ENCODE measurements at regions not wholly inside any gene's neighbourhood (a gene's known extent, or its start where the extent isn't known, plus 50 kb on each side); places are given as distances from the start of the nearest gene placed in this dataset.
"Not testable (repeated sequence)": the region's sequence is repeated elsewhere in the genome, so short reads cannot be mapped to it uniquely, and the experiment has no call there.

DNA sequence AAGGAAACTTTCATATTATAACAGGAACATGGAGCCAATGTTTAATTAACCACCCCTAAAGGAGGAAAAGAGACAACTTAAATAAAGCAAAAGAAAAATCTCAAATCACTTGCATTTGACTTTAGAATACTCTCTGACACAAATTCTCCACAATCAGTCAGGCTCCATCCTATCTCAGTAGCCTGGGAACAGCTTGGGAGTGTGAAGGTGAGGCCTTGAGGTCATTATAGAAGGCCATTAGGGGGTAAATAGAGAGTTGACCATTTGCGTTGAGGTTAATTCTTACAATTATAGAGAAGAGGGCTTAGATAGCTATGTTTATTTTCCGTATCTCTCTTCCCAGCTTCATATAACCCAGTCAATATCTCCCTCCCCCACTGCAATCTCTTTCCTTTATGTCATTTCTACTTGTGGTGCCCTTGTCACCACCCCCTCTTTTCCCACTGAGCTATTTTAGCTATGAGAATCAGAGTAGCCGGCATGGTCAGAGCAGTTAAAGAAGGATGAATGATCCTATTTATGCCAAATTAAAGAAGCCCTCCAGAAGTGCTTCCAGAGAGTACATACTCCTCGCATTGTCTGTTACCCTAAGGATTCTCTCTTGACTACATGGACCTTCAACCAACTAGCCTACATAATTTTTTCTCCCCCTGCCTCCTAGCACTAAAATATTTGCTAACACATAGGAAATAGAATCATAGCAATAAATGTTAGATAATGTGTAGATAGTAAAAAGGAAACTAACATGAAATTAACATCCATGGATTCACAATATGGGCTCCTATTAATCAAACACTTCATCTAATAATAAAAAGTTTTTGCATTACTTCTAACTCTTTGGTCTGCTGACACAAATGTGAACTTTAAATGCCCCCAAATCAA lies 135.2 kb upstream of the KRR1 start:
- no peak for DNase-seq (ENCODE audit: low spot score)

DNA sequence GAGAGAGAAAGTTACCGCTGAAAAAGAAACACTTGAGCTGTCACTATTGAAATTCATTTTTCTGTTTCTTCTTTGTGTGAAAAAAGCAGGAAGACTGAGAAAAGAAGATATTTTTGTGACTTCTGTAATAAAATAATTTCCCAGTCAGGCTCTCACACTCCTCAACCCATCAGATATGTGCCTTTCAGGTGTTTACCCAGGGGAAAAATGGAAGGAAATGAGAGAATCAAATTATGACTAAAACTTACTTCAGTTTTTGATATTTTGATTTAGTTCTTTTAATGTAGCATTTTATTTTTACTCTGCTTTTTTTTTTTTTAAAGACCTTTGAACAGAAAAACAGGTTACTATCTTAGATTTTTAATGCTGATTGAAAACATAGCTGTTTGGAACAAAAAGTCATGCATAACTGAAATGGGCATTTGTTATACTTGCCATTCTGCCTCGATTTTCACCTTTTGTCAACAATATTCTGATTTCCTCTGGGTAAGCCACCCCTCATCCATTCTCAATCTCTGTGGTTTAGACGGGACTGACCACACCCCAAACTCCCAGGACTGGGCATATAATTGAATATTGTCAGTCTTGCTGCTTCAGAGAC lies 133.2 kb upstream of the KRR1 start:
- no peak for DNase-seq (ENCODE audit: low spot score)

DNA sequence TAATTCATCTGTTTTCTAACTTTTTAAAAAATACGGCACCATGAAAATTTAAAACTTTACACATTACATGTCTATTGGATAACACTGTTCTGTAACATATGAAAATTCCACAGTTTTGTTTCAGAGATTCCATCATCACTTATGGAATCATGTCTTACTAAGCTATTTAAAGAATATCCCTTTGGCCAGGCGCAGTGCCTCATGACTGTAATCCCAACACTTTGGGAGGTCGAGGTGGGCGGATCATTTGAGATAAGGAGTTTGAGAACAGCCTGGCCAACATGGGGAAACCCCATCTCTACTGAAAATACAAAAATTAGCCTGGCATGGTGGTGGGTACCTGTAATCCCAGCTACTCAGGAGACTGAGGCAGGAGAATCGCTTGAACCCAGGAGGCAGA lies 131.7 kb upstream of the KRR1 start:
- not testable (repeated sequence) for DNase-seq (ENCODE audit: low spot score)

DNA sequence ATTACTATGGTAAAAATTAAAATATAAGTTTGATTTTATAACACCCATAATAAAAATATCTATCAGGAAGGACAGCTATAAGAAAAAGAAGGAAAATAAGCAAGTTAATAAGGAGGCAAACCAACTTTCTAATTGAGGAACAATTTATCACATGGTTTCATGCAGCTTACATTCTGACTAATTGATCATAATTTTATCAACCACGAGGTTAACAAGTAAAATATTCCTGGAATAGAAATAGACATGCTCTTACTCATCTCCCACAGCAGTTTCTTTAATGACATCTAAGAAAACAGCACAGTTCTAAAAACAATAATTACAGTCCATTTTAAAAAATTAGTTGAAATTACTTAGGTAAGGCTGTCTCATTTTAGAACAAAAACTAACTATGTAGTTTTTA lies 130.8 kb upstream of the KRR1 start:
- no peak for DNase-seq (ENCODE audit: low spot score)

DNA sequence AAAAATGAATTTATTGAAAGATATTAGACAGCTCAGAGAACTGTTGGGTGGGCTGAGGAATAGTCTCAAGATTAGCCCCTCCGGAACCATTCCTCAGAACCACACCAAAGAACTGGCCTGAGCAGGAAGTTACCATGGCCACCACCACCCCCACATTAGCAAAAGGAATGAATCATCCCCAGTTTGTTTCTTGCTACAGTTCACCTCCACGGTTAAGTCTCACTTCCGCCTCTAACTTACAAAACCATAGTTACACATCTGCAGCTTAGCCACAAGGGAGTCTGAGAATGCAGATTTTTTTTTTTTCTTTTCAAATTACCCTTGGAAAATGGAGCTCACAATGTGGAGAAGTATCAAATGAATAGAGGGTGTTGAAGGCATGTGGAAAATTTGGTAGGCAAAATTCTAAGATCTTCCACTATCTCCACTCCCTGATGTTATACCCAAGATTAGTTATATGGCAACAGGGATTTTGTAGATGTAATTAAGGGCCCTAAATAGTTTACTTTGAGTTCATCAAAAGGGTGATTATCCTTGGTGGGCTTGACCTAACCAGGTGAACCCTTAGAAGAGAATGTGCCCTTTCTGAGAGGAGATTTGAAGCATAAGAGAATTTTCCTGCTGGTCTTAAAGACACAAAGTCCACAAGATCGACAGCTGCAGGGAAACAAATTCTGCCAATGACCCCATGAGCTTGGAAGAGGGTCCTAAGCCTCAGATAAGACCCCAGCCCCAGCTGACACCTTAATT lies 129.8 kb upstream of the KRR1 start:
- DNase-seq (ENCODE audit: low spot score), result peak; percentile 20

DNA sequence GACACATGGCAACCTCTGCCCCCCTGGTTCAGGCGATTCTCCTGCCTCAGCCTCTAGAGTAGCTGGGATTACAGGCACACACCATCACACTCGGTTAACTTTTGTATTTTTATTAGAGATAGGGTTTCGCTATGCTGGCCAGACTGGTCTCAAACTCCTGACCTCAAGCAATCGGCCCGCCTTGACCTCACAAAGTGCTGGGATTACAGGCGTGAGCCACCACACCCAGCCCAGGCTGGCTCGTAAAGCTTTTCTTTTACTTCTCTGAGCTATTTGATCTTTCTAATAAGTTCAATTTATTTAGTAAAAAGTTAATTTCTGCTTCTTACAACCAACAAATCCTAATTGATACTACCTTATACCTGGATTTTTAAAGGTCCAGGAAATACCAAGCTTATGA lies 127.4 kb upstream of the KRR1 start:
- no peak for DNase-seq (ENCODE audit: low spot score)

DNA sequence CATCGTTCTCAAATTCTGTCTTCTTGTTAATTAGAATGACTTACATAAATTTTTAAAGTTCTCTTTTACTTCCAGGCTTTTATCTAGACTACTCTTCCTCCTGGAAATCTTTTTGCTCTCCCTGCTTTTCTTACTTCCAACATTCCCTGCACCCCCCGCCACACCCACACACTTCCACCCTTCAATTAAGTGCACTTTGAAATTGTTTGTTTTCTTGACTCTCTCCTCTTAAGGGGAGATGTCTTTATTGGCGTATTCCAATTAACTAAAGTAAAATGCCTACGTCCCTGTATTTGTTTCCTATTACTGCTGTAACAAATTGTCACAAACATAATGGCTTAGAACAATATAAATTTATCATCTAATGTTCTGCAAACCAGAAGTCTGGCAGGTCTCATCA lies 125.2 kb upstream of the KRR1 start:
- no peak for DNase-seq (ENCODE audit: low spot score)

DNA sequence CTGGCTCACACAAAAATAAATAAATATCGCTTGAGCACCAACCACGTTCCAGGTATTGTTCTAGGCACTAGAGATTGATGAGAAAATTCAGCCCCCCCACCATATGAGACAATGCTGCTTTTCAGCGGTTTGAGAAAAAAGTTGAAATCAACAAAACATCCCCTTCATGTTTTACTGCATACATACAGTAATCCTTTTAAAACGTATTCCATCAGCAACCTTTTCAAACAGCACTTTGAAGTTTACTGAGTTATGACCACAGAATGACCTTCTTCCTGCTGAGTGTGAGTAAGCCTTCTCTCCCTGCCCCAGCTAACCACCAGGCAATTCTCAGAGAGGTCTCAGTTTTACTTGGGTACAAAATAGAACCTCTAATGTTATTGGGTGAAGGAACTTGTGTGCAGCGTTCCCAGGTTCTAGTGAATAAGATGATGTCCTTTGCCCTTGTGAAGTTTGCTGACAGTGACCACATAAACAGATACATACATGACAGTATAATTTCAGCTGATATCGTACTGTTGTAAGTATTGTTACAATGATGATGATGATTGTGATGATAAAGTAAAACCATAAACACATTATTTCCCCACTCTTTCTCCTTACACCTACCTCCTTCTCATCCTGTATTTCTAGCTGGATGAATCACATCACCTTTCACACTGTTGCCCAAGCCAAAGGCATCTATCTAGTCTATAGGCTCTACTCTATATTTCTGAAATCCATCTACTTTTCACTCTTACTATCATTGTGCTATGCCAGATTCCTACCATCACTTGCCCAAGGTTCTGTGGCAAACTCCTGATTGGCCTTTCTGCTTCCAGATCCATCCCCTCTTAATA lies 124.4 kb upstream of the KRR1 start:
- DNase-seq (ENCODE audit: low spot score), result no peak

DNA sequence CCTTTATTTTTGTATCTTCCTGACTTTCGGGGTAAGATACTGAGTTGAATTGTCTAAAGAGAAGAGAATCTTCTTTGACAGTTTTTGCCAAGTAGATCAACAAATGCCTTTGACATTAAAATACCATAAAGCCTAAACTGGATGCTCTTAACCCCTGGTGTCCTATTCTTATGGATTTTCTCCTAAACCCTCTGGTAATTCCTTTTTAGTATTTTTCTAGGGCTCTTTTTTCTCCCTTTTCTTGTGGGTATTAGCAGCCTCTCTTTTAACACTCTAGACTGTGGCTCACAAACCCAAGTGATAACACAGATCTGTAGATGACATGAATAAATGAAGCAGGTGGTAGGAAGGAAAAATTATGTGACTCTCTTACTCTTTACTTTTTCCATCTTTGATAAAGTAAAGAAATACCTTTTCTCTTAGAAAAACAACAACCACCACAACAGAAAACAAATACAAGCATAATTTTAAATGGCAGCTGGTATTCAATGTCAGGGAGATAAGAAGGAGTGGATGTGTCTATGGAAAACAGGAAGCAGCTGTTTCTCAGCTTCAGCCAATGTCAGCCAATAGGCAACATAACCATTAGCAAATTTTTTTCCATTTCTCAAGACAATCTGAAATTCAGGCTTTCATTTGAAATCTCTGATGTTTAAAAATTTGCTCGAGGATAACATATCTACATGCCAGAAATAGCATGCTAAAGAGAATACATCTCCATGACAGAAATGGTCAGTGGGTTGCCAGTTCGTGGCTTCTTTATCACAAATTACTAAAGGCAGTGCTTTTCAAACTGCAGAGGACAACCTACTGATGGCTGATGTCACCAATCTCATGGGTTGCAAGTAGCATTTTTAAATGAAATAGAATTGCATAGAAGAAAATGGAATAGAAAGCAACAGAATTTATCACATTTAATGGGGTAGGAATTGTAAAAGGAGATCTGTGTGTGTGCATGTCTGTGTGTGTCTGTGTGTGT lies 123.1 kb upstream of the KRR1 start:
- no peak for DNase-seq (ENCODE audit: low spot score)

DNA sequence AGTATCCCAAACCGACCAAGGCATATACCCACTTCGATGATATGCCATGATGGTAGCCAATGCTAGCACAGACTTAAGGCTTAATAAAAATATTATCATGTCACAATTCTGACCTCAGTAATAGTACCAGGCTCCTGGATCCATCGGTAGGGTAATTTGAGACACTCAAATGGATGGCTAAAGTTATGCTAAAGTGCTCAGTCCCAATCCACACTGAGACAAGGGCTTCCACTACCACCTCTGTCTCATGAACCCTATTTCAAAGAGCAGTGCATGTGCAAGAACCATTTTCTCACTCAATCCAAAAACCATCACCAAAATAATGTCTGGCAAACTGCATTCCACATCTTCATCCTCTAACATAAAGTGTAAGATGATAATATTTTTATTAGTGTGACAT lies 122.4 kb upstream of the KRR1 start:
- no peak for DNase-seq (ENCODE audit: low spot score)

DNA sequence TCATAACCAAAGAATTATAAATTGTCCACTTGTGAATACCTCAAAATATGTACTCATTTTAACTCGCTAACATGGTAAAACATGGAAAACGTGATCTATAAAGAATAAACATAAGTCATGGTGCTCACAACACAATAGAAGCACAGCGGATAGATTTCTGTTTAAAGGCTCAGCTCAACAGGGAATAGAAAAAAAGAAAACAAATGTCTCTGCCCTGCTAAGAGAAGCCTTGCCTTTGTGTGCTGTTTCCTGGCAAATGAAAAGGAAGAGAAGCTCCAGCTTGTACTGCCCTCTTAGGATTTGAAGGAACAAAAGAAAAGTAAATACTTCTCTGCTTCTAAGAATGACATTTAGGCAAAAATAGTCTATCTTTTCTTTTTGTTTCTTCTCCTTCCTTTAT lies 121.0 kb upstream of the KRR1 start:
- no peak for DNase-seq (ENCODE audit: low spot score)

DNA sequence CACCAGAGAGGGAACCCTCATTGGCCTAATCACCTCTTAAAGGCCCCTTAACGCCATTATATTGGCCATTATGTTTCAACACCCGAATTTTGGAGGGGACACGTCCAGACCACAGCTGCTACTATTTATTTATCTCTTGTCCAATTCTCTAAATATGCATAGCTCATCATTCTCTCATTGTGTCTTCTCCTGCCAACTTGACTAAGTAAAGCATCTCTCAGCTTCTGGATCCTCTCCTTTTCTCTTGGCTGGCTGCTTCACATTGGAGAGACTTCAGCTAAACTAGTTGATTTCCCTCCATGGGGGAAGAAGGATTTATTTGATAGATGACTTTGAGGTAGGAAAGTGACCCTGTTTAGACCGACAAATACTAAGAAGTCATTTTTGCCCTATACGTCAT lies 120.4 kb upstream of the KRR1 start:
- no peak for DNase-seq (ENCODE audit: low spot score)

DNA sequence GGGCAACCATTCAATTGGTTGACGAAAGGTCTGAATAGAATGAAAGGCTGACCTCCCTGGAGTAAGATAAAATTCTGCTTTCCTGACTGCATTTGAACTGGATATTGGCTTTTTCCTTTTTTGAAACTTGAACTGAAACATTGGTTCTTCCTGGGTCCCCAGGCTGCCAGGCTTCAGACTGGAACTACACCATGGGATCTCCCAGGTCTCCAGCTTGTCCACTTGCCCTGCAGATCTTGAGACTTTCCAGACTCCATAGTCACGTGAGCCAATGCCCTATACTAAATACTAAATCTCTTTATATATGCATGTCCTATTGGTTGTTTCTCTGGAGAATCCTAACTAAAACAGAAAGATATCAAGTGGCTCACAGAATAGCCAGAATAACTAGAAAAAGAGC lies 118.7 kb upstream of the KRR1 start:
- DNase-seq (ENCODE audit: low spot score), result no peak

DNA sequence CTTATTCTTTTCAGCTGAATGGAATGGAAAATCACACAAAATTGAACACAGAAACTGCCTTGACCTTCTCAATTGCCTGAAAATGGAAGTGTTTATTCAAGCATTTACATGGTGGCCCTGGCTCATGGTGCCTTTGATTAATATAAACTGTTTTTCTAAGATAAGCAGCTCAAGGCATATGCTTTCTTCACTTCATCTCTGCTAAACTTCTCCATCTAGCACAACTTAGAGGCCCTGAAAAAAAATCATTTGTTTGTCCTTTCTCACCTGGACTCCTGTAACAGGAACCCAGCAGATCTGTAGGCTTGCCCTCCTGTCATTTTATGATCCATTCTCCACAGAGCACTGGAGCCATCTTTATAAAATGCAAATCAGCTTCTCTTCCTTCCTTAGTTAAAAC lies 117.5 kb upstream of the KRR1 start:
- DNase-seq (ENCODE audit: low spot score), result no peak

DNA sequence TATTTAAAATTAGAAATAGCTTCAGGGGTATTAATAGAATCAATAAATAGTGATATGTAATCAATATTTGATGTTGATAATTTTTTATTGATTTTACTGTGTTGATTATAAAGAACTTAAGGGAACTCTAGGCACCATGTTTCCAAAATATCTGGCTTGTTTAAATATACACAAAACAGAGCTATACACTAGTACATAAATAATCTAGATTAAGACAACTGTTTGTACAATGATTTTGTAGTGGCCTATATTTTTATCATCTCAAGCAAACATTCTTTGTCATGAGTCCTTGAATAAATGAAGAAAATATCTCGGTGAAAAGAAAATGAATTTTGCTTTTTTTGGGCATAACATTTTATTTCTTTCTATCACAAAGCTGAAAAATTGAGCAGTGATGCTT lies 117.1 kb upstream of the KRR1 start:
- no peak for DNase-seq (ENCODE audit: low spot score)

DNA sequence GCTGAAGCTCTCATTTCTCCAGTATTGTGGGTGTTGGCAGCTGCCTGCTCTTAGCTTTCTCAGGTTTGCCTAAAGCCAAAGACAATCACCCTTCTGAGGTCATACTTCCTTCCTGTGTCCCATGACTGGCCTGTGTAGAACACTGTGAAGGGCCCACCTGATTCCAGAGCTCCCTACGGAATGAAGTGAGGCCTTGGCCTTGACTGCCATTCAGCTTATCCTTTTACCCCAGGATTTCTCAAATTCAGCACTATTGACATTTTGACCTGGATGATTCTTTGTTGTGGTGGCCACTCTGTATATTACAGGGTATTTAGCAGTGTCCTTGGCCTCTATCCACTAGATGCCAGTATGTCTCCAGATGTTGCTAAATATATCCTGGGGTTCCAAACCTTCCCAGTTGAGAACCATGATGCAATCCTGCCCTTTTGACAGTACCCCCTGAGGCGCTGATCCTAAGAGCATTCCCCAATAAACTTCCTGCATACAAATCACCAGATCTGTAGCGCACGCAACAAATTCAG lies 112.3 kb upstream of the KRR1 start:
- DNase-seq (ENCODE audit: low spot score), result peak; percentile 23

DNA sequence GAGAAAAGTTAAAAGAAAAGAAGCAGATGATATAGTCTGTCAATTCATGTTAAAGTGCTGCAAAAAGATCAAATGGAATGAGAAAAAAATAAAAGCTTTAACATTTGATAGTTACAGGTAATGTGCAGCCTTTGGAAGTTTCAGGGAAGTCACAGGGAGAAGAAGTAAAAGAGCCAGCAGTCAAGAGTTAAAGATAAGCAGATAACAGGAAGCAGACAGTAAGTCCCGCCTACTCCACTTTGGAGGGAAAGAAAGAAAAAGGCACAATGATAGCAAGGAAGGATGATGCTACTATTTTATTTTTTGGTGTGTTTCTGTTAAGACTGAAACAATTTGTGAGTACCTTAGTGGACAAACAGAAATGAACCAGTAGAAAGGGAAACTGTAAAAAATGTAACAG lies 111.1 kb upstream of the KRR1 start:
- DNase-seq (ENCODE audit: low spot score), result no peak

DNA sequence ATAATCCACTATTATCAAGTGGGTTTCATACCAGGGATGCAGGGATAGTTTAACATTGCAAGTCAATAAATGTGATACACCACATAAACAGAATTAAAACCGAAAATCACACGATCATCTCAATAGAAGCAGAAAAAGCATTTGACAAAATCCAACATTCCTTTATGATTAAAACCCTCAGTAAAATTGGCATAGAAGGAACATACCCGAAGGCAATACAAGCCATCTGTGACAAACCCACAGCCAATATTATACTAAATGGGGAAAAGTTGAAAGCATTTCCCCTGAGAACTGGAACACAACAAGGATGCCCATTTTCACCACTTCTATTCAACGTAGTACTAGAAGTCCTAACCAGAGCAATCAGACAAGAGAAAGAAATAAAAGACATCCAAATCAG lies 103.0 kb upstream of the KRR1 start:
- not testable (repeated sequence) for DNase-seq (ENCODE audit: low spot score)

DNA sequence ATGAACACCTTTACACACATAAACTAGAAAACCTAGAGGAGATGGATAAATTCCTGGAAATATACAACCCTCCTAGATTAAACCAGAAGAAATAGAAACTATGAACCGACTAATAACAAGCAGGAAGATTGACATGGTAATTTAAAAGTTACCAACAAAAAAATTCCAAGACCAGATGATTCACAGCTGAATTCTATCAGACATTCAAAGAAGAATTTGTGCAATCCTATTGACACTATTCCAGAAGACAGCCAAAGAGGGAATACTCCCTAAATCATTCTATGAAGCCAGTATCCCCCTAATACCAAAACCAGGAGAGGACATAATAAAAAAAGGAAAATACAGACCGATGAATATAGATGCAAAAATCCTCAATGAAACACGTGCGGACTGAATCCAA lies 102.6 kb upstream of the KRR1 start:
- DNase-seq (ENCODE audit: low spot score), result no peak

DNA sequence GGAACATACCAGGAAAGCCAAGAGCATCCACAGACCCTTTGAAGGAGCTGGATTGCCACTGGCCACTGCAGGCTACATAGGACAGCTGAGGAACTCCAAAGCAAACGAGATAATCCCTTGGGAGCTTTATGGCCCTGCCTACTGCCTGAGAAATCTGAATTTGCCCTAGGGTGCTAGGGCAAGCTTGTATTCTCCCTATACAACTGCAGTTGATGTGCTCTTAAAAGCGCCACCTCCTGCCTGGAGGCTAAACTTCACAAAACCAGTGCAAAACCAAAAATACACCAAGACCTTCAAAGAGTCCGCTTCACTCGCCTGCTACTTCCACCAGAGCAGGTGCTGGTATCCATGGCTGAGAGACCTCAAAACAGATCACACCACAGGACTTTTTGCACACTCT lies 99.6 kb upstream of the KRR1 start:
- DNase-seq (ENCODE audit: low spot score), result no peak

DNA sequence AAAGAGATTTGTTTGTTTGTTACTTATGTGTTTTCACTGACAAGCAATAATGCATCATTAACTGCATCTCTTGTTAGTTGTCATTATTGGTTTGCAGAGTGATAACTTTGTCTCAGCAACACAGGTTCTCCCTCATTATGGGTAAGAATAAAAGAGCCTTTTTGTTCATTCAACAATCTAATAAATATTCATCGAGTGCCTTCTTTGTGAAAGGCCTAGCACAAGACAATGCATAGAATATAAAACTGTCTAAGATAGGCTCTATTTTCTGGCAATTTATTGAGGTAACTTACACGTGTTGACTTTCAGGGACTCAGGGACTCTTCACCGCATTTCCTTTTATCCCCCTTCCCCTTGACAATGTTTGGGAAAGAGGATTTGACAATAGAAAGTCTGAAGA lies 95.5 kb upstream of the KRR1 start:
- DNase-seq (ENCODE audit: low spot score), result no peak
